ENCODE measurements at regions not wholly inside any gene's neighbourhood (a gene's known extent, or its start where the extent isn't known, plus 50 kb on each side); places are given as distances from the start of the nearest gene placed in this dataset.

DNA sequence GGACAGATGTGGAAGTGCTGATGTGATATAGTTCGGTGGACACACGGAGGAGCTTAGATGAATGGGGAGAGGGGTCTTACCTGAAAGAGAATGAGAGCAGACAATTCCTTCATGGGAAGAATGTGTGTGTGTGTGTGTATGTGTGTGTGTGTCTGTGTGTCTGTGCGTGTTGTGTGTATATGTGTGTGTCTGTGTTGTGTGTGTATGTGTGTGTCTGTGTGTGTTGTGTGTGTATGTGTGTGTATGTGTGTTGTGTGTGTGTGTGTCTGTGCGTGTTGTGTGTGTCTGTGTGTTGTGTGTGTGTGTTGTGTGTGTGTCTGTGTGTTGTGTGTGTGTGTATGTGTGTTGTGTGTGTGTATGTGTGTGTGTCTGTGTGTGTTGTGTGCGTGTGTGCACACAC lies 104.2 kb downstream of the FAM204A start:
- TF ChIP-seq, protein P1, sequence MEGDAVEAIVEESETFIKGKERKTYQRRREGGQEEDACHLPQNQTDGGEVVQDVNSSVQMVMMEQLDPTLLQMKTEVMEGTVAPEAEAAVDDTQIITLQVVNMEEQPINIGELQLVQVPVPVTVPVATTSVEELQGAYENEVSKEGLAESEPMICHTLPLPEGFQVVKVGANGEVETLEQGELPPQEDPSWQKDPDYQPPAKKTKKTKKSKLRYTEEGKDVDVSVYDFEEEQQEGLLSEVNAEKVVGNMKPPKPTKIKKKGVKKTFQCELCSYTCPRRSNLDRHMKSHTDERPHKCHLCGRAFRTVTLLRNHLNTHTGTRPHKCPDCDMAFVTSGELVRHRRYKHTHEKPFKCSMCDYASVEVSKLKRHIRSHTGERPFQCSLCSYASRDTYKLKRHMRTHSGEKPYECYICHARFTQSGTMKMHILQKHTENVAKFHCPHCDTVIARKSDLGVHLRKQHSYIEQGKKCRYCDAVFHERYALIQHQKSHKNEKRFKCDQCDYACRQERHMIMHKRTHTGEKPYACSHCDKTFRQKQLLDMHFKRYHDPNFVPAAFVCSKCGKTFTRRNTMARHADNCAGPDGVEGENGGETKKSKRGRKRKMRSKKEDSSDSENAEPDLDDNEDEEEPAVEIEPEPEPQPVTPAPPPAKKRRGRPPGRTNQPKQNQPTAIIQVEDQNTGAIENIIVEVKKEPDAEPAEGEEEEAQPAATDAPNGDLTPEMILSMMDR (IDR thresholded peaks at IDR 0.05; ENCODE audit: insufficient read depth, low read length, poor library complexity, severe bottlenecking), result no peak
- TF ChIP-seq EZH2phosphoT487 (conservative IDR thresholded peaks at IDR 0.05; ENCODE audit: low read length), result no peak
